ENCODE measurements at regions not wholly inside any gene's neighbourhood (a gene's known extent, or its start where the extent isn't known, plus 50 kb on each side); places are given as distances from the start of the nearest gene placed in this dataset.

- TF ChIP-seq POLR2A (IDR thresholded peaks at IDR 0.05), result no peak
- TF ChIP-seq CTCF (IDR thresholded peaks at IDR 0.05), result no peak
Observed at GRCh38 chr10:53166325-53166724, 393.7 kb upstream of the MBL2 start.

Data from thyroid gland (tissue), 4 donors.